SH-SY5Y (cell line): ENCODE measurements at regions not wholly inside any gene's neighbourhood (a gene's known extent, or its start where the extent isn't known, plus 50 kb on each side); places are given as distances from the start of the nearest gene placed in this dataset.

Source experiments
- GATA2 ChIP-seq: IDR thresholded peaks from 2 replicates; pipeline ENCODE4 v1.6.1; 2011; ENCODE audit warnings: mild to moderate bottlenecking, low read depth, low read length
- GATA3 ChIP-seq: IDR thresholded peaks from 2 replicates; pipeline ENCODE4 v1.6.1; 2011; ENCODE audit warnings: low read depth, mild to moderate bottlenecking, low read length, moderate library complexity

GRCh38 chr1:79745929-79746328 is 739.4 kb upstream of the ADGRL4 start:
- TF ChIP-seq GATA2, result no peak
- no peak for TF ChIP-seq GATA3

GRCh38 chr1:79744746-79745145 is 738.2 kb upstream of the ADGRL4 start:
- no peak for TF ChIP-seq GATA3

- no peak for TF ChIP-seq GATA3
- no peak for TF ChIP-seq GATA2
Observed at GRCh38 chr1:79741720-79742421, 735.3 kb upstream of the ADGRL4 start.

GRCh38 chr1:79738101-79738500 is 731.6 kb upstream of the ADGRL4 start:
- no peak for TF ChIP-seq GATA2
- TF ChIP-seq GATA3, result no peak

- TF ChIP-seq GATA2 (no peak), GATA3 (no peak)
Observed at GRCh38 chr1:79737193-79737592, 730.7 kb upstream of the ADGRL4 start.

- no peak for TF ChIP-seq GATA3
- no peak for TF ChIP-seq GATA2
Observed at GRCh38 chr1:79732950-79733349, 726.4 kb upstream of the ADGRL4 start.

- TF ChIP-seq GATA3, result no peak
- no peak for TF ChIP-seq GATA2
Observed at GRCh38 chr1:79726911-79727310, 720.4 kb upstream of the ADGRL4 start.

GRCh38 chr1:79726321-79726720 is 719.8 kb upstream of the ADGRL4 start:
- TF ChIP-seq GATA2 (no peak), GATA3 (no peak)

GRCh38 chr1:79716447-79716846 is 709.9 kb upstream of the ADGRL4 start:
- TF ChIP-seq GATA2, result no peak

GRCh38 chr1:79714664-79715063 is 708.1 kb upstream of the ADGRL4 start:
- TF ChIP-seq GATA3 (no peak), GATA2 (no peak)

GRCh38 chr1:79711001-79711431 is 704.5 kb upstream of the ADGRL4 start:
- no peak for TF ChIP-seq GATA3
- TF ChIP-seq GATA2, result no peak

GRCh38 chr1:79708646-79709265 is 702.2 kb upstream of the ADGRL4 start:
- TF ChIP-seq GATA2 (no peak), GATA3 (no peak)

- TF ChIP-seq GATA3, result no peak
- TF ChIP-seq GATA2, result no peak
Observed at GRCh38 chr1:79705218-79705617, 698.7 kb upstream of the ADGRL4 start.

- no peak for TF ChIP-seq GATA3
- TF ChIP-seq GATA2, result no peak
Observed at GRCh38 chr1:79704067-79704466, 697.5 kb upstream of the ADGRL4 start.

GRCh38 chr1:79695138-79695537 is 688.6 kb upstream of the ADGRL4 start:
- no peak for TF ChIP-seq GATA2
- no peak for TF ChIP-seq GATA3

GRCh38 chr1:79694241-79694640 is 687.7 kb upstream of the ADGRL4 start:
- TF ChIP-seq GATA2 (no peak), GATA3 (no peak)
